ENCODE measurements at regions not wholly inside any gene's neighbourhood (a gene's known extent, or its start where the extent isn't known, plus 50 kb on each side); places are given as distances from the start of the nearest gene placed in this dataset.

GRCh38 chr10:118979661-118980060, 49.9 kb upstream of the NANOS1 start:
- TF ChIP-seq, protein P1, sequence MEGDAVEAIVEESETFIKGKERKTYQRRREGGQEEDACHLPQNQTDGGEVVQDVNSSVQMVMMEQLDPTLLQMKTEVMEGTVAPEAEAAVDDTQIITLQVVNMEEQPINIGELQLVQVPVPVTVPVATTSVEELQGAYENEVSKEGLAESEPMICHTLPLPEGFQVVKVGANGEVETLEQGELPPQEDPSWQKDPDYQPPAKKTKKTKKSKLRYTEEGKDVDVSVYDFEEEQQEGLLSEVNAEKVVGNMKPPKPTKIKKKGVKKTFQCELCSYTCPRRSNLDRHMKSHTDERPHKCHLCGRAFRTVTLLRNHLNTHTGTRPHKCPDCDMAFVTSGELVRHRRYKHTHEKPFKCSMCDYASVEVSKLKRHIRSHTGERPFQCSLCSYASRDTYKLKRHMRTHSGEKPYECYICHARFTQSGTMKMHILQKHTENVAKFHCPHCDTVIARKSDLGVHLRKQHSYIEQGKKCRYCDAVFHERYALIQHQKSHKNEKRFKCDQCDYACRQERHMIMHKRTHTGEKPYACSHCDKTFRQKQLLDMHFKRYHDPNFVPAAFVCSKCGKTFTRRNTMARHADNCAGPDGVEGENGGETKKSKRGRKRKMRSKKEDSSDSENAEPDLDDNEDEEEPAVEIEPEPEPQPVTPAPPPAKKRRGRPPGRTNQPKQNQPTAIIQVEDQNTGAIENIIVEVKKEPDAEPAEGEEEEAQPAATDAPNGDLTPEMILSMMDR (IDR thresholded peaks at IDR 0.05): no peak
- no peak for TF ChIP-seq POLR2A (IDR thresholded peaks at IDR 0.05)
